Liver (tissue), 8 donors: ENCODE measurements at regions not wholly inside any gene's neighbourhood (a gene's known extent, or its start where the extent isn't known, plus 50 kb on each side); places are given as distances from the start of the nearest gene placed in this dataset.

Experiments
- DNase-seq: peaks from one replicate; pipeline ENCODE4 v3.0.0-alpha.2; 2017; ENCODE audit warnings: low spot score
- H3K27ac ChIP-seq, 2 donors: one replicate each; pipeline ENCODE4 v1.7.0; 2013; ENCODE audit warnings: inconsistent platforms in 2 of 2, low read length in 2 of 2, control low read depth in 1 of 2, low read depth in 1 of 2, mild to moderate bottlenecking in 1 of 2
- H3K27me3 ChIP-seq, 4 donors: one replicate each; pipeline versions ENCODE4 v1.6.1 to v1.7.0; 2013; ENCODE audit warnings: low read length in 3 of 4, inconsistent platforms in 1 of 4, mild to moderate bottlenecking in 1 of 4, moderate library complexity in 1 of 4; ENCODE audit not compliant: control insufficient read depth in 4 of 4, insufficient read depth in 4 of 4
- H3K36me3 ChIP-seq, 4 donors: one replicate each; pipeline versions ENCODE4 v1.6.1 to v1.7.0; 2013; ENCODE audit warnings: low read length in 3 of 4, mild to moderate bottlenecking in 3 of 4, low read depth in 1 of 4, moderate library complexity in 1 of 4; ENCODE audit not compliant: control insufficient read depth in 4 of 4, insufficient read depth in 3 of 4
- H3K4me1 ChIP-seq, 4 donors: one replicate each; pipeline versions ENCODE4 v1.6.1 to v1.7.0; 2013; ENCODE audit warnings: low read length in 3 of 4, mild to moderate bottlenecking in 3 of 4, moderate library complexity in 1 of 4; ENCODE audit not compliant: control insufficient read depth in 4 of 4, insufficient read depth in 4 of 4
- H3K4me3 ChIP-seq, 3 donors: one replicate each; pipeline versions ENCODE4 v1.6.1 to v1.7.0; 2013; ENCODE audit warnings: low read length in 3 of 3, control low read depth in 1 of 3, low read depth in 1 of 3, mild to moderate bottlenecking in 1 of 3
- H3K9ac ChIP-seq, 2 donors: one replicate each; pipeline ENCODE4 v1.7.0; 2013; ENCODE audit warnings: low read length in 2 of 2, mild to moderate bottlenecking in 2 of 2, moderate library complexity in 2 of 2, control low read depth in 1 of 2, low read depth in 1 of 2
- H3K9me3 ChIP-seq, 4 donors: one replicate each; pipeline versions ENCODE4 v1.6.1 to v1.7.0; 2013; ENCODE audit warnings: low read length in 3 of 4; ENCODE audit not compliant: control insufficient read depth in 4 of 4
- ATF3 ChIP-seq: IDR thresholded peaks from 2 replicates; pipeline ENCODE4 v1.6.1; 2016; ENCODE audit warnings: antibody characterized with exemption
- CTCF ChIP-seq: fragments of 150-350 bp; IDR thresholded peaks from 2 replicates; pipeline ENCODE4 v1.5.1; 2017; ENCODE audit warnings: improper control_type of control experiment, low read depth, low read length; ENCODE audit not compliant: missing input control
- EGR1 ChIP-seq, 2 donors: IDR thresholded peaks; 2 replicates each; pipeline ENCODE4 v1.6.1; 2016 to 2018; ENCODE audit warnings: antibody characterized with exemption in 2 of 2, low read depth in 2 of 2
- FOXA1 ChIP-seq: IDR thresholded peaks from 2 replicates; pipeline ENCODE4 v1.6.1; 2016; ENCODE audit warnings: antibody characterized with exemption
- FOXA2 ChIP-seq: IDR thresholded peaks from 2 replicates; pipeline ENCODE4 v1.6.1; 2016; ENCODE audit warnings: antibody characterized with exemption
- GABPA ChIP-seq, 2 donors: IDR thresholded peaks in 1 of 2; conservative IDR thresholded peaks in 1 of 2; 2 replicates each; pipeline ENCODE4 v1.6.1; 2016; ENCODE audit warnings: antibody characterized with exemption in 2 of 2, mild to moderate bottlenecking in 1 of 2, moderate library complexity in 1 of 2
- HNF4A ChIP-seq, 2 donors: conservative IDR thresholded peaks; 2 replicates each; pipeline ENCODE4 v1.6.1; 2016; ENCODE audit warnings: antibody characterized with exemption in 2 of 2, mild to moderate bottlenecking in 2 of 2
- HNF4G ChIP-seq: IDR thresholded peaks from 2 replicates; pipeline ENCODE4 v1.6.1; 2016; ENCODE audit warnings: antibody characterized with exemption
- JUND ChIP-seq, 2 donors: IDR thresholded peaks; 2 replicates each; pipeline ENCODE4 v1.6.1; 2016; ENCODE audit warnings: antibody characterized with exemption in 2 of 2
- MAX ChIP-seq: IDR thresholded peaks from 2 replicates; pipeline ENCODE4 v1.6.1; 2016; ENCODE audit warnings: antibody characterized with exemption
- NR2F2 ChIP-seq: IDR thresholded peaks from 2 replicates; pipeline ENCODE4 v1.6.1; 2016; ENCODE audit warnings: antibody characterized with exemption
- RAD21 ChIP-seq, 2 donors: IDR thresholded peaks; 2 replicates each; pipeline ENCODE4 v1.6.1; 2016; ENCODE audit warnings: antibody characterized with exemption in 2 of 2, mild to moderate bottlenecking in 2 of 2
- REST ChIP-seq: IDR thresholded peaks from 2 replicates; pipeline ENCODE4 v1.6.1; 2016; ENCODE audit warnings: antibody characterized with exemption, mild to moderate bottlenecking
- RXRA ChIP-seq, 2 donors: IDR thresholded peaks; 2 replicates each; pipeline ENCODE4 v1.6.1; 2017 to 2018; ENCODE audit warnings: antibody characterized with exemption in 2 of 2, mild to moderate bottlenecking in 1 of 2
- SP1 ChIP-seq: IDR thresholded peaks from 2 replicates; pipeline ENCODE4 v1.6.1; 2018; ENCODE audit warnings: antibody characterized with exemption, mild to moderate bottlenecking
- TAF1 ChIP-seq: conservative IDR thresholded peaks from 2 replicates; pipeline ENCODE4 v1.6.1; 2016; ENCODE audit warnings: antibody characterized with exemption, mild to moderate bottlenecking
- YY1 ChIP-seq: IDR thresholded peaks from 2 replicates; pipeline ENCODE4 v1.6.1; 2016; ENCODE audit warnings: antibody characterized with exemption, mild to moderate bottlenecking
- ZBTB33 ChIP-seq: IDR thresholded peaks from 2 replicates; pipeline ENCODE4 v1.6.1; 2016; ENCODE audit warnings: antibody characterized with exemption
- WGBS: extraction: QIAGEN DNeasy Blood & Tissue Kit; methylation state at CpG from one replicate; pipeline ENCODE4 v1.1.7; 2013; 5-methylcytosine and 5-hydroxymethylcytosine counted together
- donor health status: healthy.
- donor health status: healthy.
- donor health status: healthy.
- donor health status: healthy.
- donor health status: healthy.

- no peak for TF ChIP-seq REST
- no peak for TF ChIP-seq MAX
- no peak for TF ChIP-seq NR2F2
- no peak for TF ChIP-seq YY1
- no peak for TF ChIP-seq ATF3
- no peak for TF ChIP-seq EGR1 (IDR thresholded peaks at IDR 0.05; ENCODE audit: low read depth in 2 of 2)
- no peak for TF ChIP-seq JUND (IDR thresholded peaks at IDR 0.05)
- TF ChIP-seq TAF1, result no peak
- no peak for TF ChIP-seq GABPA (IDR thresholded peaks at IDR 0.05 in 1 of 2, conservative IDR thresholded peaks at IDR 0.05 in 1 of 2)
- TF ChIP-seq RXRA (IDR thresholded peaks at IDR 0.05), result no peak
- TF ChIP-seq FOXA2, result no peak
- no peak for TF ChIP-seq RAD21 (IDR thresholded peaks at IDR 0.05)
- H3K27ac ChIP-seq, result no peak overlapping the region
- H3K9ac ChIP-seq, result no peak overlapping the region
- H3K36me3 ChIP-seq, result no peaks in the 10 kb centered on the region
- 90% methylated on average over 5 of the region's 5 CpGs for WGBS
- no peak for DNase-seq
- no peaks in the 10 kb centered on the region for H3K9me3 ChIP-seq
- no peaks in the 10 kb centered on the region for H3K4me1 ChIP-seq
- no peaks in the 10 kb centered on the region for H3K27me3 ChIP-seq
- no peak overlapping the region for H3K4me3 ChIP-seq
These were observed 135.5 kb downstream of the CEMIP2 start for GRCh38 chr9:71632776-71633175.

- Histone ChIP-seq H3K4me1 (peaks cover 0 to 4% (median 0%) of the 10 kb centered on the region in 4 donors), H3K9ac (no peak overlapping the region), H3K4me3 (no peak overlapping the region), H3K9me3 (no peaks in the 10 kb centered on the region), H3K27me3 (no peaks in the 10 kb centered on the region), H3K36me3 (no peaks in the 10 kb centered on the region), H3K27ac (no peak overlapping the region)
- TF ChIP-seq EGR1 (IDR thresholded peaks at IDR 0.05; ENCODE audit: low read depth in 2 of 2) (no peak), FOXA1 (no peak), GABPA (IDR thresholded peaks at IDR 0.05 in 1 of 2, conservative IDR thresholded peaks at IDR 0.05 in 1 of 2) (no peak), SP1 (no peak), ATF3 (no peak), NR2F2 (no peak), TAF1 (no peak), ZBTB33 (no peak), REST (no peak), RXRA (IDR thresholded peaks at IDR 0.05) (no peak), MAX (no peak), FOXA2 (no peak), JUND (IDR thresholded peaks at IDR 0.05) (no peak), RAD21 (IDR thresholded peaks at IDR 0.05) (no peak), HNF4A (conservative IDR thresholded peaks at IDR 0.05) (no peak), HNF4G (no peak), YY1 (no peak), CTCF (no peak)
- no peak for DNase-seq
- 82% methylated on average over 3 of the region's 3 CpGs for WGBS
These were observed 137.8 kb downstream of the CEMIP2 start for GRCh38 chr9:71630377-71630995.
